Suprapubic skin (tissue), 3 donors: ENCODE measurements at regions not wholly inside any gene's neighbourhood (a gene's known extent, or its start where the extent isn't known, plus 50 kb on each side); places are given as distances from the start of the nearest gene placed in this dataset.

Source experiments
- CTCF ChIP-seq, 2 donors: fragments of 200-600 bp in 1 of 2; fragments of 450-650 bp in 1 of 2; sonication (generic) in 1 of 2; IDR thresholded peaks; one replicate each; pipeline ENCODE4 v1.5.1; 2016 to 2019; ENCODE audit warnings: antibody characterized with exemption in 2 of 2, mild to moderate bottlenecking in 1 of 2, moderate library complexity in 1 of 2
- POLR2A ChIP-seq, 2 donors: fragments of 450-650 bp; IDR thresholded peaks; one replicate each; pipeline ENCODE4 v1.6.1; 2017; ENCODE audit warnings: antibody characterized with exemption in 2 of 2, mild to moderate bottlenecking in 2 of 2, moderate library complexity in 2 of 2

GRCh38 chr4:170190265-170190664 is 100.5 kb upstream of the AADAT start:
- TF ChIP-seq CTCF (IDR thresholded peaks at IDR 0.05), result no peak
- TF ChIP-seq POLR2A (IDR thresholded peaks at IDR 0.05), result no peak
